Neural progenitor cell (in vitro differentiated cells): ENCODE measurements at regions not wholly inside any gene's neighbourhood (a gene's known extent, or its start where the extent isn't known, plus 50 kb on each side); places are given as distances from the start of the nearest gene placed in this dataset.

Experiments used
- EZH2 ChIP-seq: fragments of 200-600 bp; sonication (generic); IDR thresholded peaks from 2 replicates; pipeline ENCODE4 v1.6.1; 2017; ENCODE audit warnings: antibody characterized with exemption, mild to moderate bottlenecking, moderate library complexity
- TF ChIP-seq, protein P1 (sequence below): fragments of 200-600 bp; sonication (generic); IDR thresholded peaks from 2 replicates; pipeline ENCODE4 v1.5.1; 2017; ENCODE audit warnings: antibody characterized with exemption, mild to moderate bottlenecking

DNA sequence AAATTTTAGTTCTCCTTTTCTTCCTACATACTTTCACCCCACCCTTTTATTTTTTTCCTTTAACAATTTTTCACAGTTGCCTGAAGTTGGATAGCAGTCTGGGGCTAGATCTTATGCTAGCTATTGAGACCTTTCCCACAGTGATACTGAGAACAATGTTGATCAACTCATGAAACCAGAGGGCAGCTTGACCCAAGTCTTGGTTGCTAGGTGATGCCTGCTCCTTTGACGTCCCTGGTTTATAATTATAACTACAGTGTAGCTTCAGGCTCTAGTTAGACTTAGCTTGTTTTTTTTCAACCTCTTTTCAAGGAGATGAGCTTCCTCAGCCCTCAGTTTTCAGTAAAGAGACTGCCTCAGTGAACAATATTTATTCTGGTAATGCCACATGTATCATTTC, 648.5 kb downstream of the IRS1 start:
- TF ChIP-seq, protein P1, sequence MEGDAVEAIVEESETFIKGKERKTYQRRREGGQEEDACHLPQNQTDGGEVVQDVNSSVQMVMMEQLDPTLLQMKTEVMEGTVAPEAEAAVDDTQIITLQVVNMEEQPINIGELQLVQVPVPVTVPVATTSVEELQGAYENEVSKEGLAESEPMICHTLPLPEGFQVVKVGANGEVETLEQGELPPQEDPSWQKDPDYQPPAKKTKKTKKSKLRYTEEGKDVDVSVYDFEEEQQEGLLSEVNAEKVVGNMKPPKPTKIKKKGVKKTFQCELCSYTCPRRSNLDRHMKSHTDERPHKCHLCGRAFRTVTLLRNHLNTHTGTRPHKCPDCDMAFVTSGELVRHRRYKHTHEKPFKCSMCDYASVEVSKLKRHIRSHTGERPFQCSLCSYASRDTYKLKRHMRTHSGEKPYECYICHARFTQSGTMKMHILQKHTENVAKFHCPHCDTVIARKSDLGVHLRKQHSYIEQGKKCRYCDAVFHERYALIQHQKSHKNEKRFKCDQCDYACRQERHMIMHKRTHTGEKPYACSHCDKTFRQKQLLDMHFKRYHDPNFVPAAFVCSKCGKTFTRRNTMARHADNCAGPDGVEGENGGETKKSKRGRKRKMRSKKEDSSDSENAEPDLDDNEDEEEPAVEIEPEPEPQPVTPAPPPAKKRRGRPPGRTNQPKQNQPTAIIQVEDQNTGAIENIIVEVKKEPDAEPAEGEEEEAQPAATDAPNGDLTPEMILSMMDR = no peak
- TF ChIP-seq EZH2 = no peak
